COLO668 (cell line): ENCODE measurements at regions not wholly inside any gene's neighbourhood (a gene's known extent, or its start where the extent isn't known, plus 50 kb on each side); places are given as distances from the start of the nearest gene placed in this dataset.

Source experiments
- DNase-seq: peaks from one replicate; lab custom pipeline; 2025; ENCODE audit not compliant: unreplicated experiment; lab: John Stamatoyannopoulos, UW

- no peak for DNase-seq
These were observed 63.2 kb upstream of the TNIP3 start for GRCh38 chr4:121227341-121227792.

- DNase-seq = no peak
These were observed 62.2 kb upstream of the TNIP3 start for GRCh38 chr4:121226362-121226761.

DNA sequence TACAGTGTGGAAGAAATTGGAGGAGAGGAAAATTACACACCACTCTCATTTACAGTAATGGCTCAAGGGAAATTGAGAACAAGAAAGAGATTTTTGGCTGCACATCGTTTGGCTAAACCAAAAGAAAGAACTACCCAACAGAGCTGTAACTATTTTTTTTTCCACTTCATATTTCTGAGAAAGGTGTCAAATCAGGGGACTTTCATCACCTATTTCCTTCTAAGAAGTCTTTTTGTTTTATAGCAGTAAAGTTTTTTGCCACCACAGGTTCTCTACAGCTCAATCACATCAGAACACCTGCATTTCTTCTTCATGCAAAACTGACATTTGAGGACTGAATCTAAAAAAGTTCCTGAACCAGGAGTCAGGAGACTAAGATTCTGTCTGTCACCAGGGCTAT is 57.5 kb upstream of the TNIP3 start:
- DNase-seq = no peak

DNA sequence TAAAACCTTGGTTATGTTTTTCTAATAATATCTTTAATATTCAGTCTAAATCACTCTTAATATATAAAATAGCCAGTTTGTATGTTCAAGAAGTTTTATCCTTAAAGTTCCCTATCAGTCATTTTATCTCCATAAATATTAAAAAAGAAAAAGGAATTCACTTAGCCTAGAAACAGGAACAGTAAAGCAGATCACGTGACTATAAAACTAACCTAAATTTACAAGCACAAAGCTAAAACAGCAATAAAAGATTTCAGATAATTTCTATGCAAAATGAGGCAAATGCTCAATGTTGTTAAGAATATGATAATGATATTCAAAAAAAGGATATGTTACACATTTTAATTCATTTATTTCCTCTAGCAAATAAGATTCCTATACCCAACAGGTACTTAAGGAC is 57.1 kb upstream of the TNIP3 start:
- no peak for DNase-seq

DNA sequence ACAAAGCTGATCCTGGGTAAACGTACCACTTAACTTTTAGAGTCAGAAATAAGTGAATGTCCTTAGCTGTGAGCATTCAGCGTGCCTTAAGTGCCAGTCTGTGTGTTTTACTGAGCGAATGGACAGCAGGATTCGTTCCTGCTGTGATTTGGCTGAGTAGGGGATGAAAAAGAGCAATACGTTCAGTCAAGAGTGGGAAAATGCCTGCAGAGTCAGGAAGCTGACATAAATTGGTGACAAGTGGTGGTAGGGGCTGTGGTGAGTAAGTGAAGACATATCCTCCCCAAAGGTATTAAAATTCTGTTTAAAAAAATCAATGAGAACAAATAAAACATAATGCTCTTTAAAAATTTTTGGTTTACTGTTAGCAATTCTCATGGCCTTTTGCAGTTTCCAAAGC is 56.6 kb upstream of the TNIP3 start:
- no peak for DNase-seq

GRCh38 chr4:121219227-121219626 is 55.1 kb upstream of the TNIP3 start:
- DNase-seq = no peak

- no peak for DNase-seq
These were observed 53.2 kb upstream of the TNIP3 start for GRCh38 chr4:121217351-121217750.

DNA sequence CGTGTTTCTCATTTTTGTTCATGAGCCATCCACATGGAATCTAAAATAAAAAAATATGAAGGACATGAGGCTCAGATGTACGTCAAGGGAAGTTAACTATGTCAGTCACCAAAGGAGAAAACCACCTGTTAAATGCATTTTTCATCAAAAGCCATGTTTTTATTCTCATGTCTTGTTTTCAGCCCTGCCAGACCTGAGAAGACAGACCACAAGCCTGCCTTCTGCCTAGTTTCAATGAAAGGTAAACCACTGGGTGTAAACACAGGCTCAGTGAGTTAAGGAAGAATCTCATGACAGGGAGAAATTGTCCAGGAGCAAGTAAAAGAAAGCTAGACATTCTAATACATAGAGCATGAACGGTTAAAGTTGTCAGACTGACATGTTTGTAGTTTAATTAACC is 52.3 kb upstream of the TNIP3 start:
- DNase-seq = no peak

DNA sequence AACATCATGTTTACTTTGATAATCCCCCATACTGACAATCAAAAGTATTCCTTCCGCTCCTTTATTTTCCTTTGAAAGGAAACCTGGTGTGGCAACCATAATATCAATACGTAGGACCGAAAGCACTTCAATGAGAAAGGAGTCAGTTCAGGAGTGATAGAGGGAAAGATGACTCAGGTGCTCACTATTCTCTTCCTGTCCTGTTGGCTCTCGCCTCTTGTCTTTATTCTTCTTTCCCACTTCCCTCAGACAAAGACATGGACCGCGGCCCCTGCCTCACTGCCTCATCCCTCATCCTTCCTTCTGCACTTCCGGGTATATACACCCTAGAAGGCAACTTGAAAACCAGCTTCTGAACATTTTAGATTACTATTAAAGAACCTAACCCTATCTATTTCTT is 49.8 kb upstream of the TNIP3 start:
- DNase-seq = no peak
